Activated T-cell treated with anti-CD3 and anti-CD28 coated beads, Interleukin-2, amount 50 U/mL, for 1 hour (primary cell): ENCODE measurements at regions not wholly inside any gene's neighbourhood (a gene's known extent, or its start where the extent isn't known, plus 50 kb on each side); places are given as distances from the start of the nearest gene placed in this dataset.
A peak's percentile ranks its signal among the peaks of the same experiment; 100 is the strongest.
"Not testable (repeated sequence)": the region's sequence is repeated elsewhere in the genome, so short reads cannot be mapped to it uniquely, and the experiment has no call there.

Source experiments
- DNase-seq: peaks from one replicate; pipeline ENCODE4 v3.0.0-alpha.2; 2020

DNA sequence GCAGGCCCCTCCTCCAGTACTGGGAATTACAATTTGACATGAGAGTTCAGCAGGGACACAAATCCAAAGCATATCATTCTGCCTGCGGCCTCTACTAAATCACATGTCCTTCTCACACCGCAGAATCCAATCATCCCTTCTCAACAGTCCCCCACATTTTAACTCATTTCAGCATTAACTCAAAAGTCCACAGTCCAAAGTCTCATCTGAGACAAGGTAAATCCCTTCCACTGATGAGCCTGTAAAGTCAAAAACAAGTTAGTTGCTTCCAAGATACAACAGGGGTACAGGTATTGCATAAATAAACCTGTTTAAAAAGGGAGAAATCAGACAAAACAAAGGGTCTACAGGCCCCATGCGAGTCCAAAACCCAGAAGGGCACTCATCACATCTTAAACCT lies 64.0 kb downstream of the EBNA1BP2 start:
- no peak for DNase-seq

DNA sequence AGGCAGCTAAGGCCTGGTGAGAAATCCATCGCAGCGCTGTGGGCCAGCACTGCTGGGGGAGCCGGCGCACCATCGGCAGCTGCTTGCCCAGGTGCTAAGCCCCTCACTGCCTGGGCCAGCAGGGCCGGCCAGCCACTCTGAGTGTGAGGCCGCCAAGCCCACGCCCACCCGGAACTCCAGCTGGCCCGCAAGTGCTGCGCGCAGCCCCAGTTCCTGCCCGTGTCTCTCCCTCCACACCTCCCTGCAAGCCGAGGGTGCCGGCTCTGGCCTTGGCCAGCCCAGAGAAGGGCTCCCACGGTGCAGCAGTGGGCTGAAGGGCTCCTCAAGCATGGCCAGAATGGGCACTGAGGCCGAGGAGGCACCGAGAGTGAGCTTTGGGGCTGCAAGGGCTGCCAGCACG lies 64.4 kb downstream of the EBNA1BP2 start:
- DNase-seq, result no peak

DNA sequence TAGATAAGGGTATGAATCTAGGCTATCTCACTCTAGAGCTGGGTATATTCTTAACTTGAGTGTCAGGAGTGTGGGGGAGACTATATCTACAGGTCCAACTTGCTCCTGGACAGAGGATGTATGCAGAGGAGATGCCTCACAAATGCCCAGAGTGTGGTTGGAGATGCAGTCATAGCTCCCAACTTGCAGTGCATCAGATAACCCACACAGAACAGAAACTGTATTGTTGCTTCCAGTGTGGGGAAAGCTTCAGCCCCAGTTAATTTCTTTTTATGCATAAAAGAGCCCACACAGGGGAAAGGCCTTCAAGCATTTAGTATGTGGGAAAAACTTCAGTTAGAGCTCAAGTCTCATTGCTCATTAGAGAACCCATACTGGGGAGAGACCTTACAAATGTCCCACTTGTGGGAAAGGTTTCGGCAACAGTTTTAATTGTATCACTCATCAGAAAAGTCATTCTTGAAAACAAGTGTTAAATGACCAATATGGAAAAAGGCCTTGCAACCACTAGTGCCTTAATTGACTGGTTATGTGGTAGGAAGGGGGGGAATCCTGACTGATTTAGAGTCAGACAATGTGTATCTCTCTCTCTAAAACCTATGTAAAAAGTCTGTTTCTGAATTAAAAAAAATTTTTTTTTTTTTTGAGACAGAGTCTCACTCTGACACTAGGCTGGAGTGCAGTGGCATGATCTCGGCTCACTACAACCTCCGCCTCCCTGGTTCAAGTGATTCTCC lies 67.9 kb downstream of the EBNA1BP2 start:
- DNase-seq, result no peak

DNA sequence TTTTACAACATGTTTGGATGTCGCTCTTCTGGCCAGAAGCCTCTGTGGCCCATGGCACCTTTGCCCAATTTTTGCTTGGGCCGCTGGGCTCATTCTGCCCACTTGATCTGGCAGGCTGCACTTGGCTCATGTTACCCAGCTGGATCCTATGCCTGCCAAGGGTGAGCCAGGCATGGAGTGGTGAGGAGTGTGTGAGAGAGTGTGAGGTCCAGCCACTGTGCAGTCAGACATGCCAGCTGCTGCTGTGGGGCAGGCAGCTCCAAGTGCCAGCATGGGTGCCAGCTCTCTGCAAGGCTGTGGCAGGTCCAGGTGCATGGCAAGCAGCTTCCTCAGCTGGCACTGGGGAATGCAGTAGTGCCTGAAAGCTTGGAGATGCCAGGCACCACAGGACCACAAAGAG lies 71.0 kb downstream of the EBNA1BP2 start:
- DNase-seq, result no peak

DNA sequence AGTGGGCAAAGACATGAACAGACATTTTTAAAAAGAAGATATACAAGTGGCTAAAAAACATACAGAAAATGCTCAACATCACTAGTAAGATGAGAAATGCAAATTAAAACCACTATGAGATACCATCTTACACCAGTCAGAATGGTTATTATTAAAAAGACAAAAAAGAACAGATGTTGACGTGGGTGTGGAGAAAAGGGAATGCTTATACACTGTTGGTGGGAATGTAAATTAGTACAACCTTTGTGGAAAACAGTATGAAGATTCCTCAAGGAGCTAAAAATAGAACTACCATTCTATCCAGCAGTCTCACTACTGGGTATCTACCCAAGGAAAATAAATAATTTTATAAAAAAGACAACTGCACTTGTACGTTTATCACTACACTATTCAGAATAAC lies 73.9 kb downstream of the EBNA1BP2 start:
- DNase-seq, result no peak

DNA sequence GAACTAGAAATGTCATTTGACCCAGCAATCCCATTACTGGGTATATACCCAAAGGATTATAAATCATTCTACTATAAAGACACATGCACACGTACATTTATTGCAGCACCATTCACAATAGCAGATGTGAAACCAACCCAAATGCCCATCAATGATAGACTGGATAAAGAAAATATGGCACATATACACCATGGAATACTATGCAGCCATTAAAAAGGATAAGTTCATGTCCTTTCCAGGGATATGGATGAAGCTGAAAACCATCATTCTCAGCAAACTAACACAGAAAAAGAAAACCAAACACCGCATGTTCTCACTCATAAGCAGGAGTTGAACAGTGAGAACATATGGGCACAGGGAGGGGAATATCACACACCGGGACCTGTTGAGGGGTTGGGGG lies 75.6 kb downstream of the EBNA1BP2 start:
- DNase-seq, result not testable (repeated sequence)

DNA sequence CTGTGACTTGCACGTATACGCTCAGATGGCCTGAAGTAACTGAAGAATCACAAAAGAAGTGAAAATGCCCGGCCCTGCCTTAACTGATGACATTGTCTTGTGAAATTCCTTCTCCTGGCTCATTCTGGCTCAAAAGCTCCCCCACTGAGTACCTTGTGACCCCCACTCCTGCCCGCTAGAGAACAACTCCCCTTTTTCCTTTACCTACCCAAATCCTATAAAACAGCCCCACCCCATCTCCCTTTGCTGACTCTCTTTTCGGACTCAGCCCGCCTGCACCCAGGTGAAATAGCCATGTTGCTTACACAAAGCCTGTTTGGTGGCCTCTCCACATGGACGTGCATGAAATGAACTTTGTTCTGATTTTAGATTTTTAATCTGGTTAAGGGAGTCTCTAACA lies 81.3 kb downstream of the EBNA1BP2 start:
- not testable (repeated sequence) for DNase-seq

DNA sequence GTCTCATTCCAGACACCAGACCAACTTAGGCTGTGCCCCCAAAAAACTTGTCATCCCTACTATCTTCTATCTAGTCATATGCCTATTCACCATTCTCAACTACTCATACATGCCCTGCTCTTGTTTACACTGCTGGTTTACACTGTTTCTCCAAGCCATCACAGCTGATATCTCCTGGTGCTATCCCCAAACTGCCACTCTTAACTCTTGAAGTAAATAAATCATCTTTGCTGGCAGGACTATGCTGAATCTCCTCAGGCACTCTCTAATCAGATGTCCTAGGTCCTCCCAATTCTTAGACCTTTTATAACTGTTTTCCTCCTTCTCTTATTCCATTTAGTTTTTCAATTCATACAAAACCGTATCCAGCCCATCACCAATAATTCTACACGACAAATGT lies 81.9 kb downstream of the EBNA1BP2 start:
- DNase-seq, result not testable (repeated sequence)

DNA sequence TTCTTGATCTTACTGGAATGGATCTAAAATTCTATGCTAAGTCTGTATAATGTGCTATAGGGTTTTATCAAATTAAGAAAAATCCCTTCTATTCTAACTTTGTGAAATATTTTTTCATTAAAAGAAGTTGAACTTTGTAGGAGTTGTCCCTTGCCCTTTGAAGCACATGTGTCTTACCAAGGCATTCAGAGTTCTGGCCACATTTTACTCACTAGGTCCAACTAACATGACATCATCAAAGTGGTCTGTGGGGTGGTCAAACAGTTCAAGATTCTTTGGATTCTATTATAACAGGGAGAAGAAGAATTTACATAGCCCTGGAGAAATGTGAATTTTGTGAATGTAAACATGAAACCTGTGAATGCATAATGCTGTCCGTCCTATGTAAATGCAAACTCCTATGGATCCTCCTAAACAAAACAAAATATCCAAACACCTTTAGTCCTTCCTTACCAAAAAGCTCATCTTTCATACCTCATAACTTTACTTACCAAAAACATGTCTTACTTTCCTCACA lies 88.7 kb downstream of the EBNA1BP2 start:
- no peak for DNase-seq

DNA sequence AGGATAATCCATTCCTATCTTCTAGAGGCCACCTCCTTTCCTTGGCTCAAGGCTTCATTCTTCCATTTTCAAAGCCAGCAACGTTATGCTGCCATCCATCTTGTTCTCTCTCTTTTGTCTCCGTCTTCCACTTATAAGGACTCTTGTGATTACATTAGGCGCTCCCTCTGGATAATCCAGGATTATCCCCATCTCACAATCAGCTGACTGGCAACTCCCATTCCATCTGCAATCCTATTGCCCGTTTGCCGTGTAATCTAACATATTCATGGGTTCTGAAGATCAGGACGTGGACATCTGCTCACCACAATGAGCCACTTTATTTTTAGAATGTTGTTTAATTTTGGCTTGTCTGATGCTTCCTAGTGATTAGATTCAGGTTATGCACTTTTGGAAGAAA lies 89.3 kb downstream of the EBNA1BP2 start:
- no peak for DNase-seq

DNA sequence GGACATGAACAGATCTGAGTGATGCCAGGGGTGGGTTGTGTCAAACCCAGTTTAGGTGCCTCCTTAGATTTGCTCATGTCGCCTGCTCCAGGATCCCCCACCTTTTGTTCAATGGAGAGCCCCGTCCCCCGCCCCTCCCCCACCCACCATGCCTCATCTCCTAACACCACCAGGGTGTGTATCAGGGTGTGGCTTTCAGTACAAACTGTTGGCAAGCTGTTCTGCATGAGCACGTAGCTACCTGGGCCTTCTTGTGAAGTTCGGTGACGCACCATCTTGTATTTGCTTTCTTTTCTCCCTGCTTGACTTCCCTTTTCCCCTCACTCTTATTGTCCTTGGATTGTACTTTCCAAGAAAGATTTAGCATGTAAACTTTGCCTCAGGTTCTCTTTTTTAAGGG lies 94.8 kb downstream of the EBNA1BP2 start:
- no peak for DNase-seq

DNA sequence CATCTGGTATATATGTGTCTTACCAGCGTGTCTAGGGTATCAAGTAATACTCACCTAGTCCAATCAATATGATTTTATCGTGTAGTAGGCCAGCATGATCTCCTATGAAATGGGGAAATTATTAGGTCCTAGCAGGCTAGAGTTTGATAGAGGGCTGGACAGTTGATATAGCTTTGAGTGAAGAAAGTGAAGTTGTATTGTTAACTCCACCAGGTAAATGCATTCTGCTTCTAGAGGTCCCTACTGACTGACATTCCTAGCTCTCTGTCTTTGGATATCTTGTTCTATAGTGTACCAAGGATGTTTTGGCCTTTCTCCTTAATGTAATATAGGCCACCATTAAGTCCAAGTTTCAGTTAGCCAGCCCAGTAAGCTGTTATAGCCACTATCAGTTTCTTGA lies 97.4 kb downstream of the EBNA1BP2 start:
- no peak for DNase-seq

DNA sequence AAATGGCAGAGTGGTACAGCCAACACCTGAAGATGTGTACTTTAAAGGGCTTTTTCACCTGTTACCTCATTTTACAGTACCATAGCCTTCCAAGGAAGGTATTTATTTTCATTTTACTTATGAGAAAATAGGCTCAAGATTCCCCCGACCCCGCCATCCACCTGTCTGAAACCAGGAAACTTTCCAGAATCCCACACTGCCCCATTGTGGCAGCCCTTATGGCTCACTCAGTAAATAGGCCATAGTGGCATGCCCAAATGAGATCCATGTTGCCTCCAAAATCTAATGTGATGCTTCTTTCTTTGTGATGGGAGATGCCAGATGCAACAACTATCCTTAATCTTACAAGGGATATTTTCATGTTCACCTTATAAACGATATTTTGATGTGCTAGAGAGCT lies 97.8 kb downstream of the EBNA1BP2 start:
- DNase-seq, result no peak

DNA sequence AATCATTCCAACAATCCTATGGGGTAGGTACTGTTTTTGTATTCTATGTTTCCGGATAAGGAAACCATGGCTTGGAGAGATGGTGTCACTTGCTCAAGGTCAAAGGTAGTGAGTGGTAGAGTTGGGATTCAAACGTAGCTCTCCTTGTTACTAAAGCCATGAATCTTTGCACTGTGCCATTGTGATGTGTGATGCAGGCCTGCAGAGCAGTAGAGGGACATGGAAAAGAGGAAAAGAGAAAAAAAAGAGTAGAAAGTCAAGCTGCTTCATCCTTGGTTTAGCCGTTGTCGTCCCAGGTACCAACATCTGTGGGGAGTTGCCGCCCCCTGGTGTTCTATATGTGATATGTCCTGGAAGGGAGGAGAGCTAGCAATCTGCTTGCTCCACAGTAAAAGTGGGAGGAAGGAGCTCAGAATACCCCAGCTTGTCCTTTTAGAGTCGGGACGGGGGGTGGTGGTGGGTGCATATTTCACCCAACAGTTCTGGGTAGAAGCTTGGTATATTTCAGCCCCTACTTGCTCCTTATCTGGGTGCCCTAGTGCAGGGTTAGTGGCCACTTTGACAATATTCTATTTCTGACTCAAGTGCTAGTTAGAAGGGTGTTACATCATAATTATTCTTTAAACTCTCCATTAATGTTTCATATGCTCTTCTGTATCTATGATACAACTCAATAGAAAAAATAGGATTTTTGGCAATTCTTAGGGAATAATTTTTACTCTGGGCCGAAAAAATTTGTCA lies 98.4 kb downstream of the EBNA1BP2 start:
- DNase-seq, result peak; percentile 73

DNA sequence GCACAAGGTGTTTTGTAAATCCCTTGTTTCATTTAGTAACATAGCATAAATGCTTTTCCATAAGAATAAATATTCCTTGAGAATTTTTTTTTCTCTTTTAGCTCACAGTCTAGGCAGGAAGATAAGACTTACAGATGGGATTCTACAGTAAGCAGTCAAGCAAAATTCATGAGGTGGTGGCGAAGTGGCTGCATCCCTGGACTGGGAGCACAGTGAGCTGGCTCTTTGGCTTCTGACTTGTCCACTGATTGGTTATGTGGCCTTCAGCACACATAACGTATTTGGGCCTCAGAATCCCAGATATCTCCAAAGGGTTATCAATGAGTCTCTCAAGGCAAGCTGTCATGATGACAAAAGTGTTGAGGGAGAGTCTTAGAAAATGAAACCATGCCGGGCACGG lies 99.8 kb downstream of the EBNA1BP2 start:
- no peak for DNase-seq

DNA sequence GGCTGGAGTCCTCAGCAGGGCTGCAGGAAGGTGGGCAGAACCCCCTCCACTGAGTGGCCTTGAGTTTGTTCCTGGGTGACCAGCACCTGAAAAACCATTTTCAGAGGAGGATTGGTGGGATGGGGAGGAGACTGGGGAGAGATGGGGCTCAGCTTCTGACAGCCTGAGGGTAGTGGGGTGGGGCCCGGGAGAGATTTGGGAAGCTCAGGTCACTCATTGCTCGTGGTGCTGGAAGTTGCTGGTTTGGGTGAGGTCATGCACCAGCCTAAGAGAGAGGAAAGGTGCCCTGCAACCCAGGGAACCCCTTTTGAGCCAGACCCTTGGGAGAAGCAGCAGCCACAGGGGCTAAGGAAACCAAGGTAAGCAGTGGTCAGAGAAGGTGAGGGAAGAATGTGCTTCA lies 100.8 kb downstream of the EBNA1BP2 start:
- DNase-seq, result no peak

DNA sequence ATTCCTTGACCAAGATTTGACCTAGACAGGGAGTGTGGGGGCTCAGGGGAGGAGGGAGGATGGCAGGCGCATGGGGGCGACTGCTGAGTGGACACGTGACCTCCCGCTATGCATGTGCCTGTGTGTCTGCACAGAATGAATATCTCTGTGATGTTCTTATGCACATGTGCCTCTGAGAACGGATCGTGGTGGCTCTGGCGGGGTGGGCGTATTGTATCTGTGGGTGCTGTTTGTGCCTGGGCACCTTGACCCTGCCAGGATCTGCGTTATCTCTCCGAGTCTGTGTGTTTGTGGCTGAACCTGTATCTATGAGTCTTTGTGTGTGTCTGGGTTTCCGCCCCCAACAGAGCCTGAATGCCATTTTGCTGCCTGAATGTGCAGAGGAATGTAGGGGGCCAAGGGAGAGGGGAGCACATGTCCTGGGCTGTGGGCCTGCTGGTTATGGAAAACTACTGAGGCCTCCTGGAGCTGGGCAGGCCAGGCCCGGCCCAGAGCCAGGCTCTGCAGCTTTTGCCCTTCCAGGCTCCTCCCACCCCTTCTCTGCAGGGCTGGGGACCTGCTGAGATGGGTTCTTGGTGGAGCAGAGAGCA lies 102.5 kb downstream of the EBNA1BP2 start:
- DNase-seq, result no peak

DNA sequence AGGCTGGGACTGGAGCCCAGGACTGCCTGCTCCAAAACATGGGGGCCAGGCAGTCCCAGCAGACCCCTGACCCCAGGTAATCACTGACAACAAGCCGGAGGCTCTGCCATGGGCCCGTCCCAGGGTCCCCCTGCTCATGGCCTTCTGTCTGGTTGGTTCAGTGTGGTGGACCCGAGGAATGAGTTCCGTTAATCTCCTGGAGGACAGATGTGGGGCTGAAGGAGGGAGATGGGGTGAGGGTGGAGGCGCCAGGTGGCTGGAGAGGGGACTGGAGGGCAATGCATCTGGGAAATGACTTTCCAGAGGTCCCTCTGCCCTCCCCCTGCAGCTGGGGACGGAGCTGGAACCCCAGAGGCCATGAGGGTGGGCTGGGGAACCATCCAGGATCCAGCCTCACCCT lies 103.2 kb downstream of the EBNA1BP2 start:
- DNase-seq, result no peak

DNA sequence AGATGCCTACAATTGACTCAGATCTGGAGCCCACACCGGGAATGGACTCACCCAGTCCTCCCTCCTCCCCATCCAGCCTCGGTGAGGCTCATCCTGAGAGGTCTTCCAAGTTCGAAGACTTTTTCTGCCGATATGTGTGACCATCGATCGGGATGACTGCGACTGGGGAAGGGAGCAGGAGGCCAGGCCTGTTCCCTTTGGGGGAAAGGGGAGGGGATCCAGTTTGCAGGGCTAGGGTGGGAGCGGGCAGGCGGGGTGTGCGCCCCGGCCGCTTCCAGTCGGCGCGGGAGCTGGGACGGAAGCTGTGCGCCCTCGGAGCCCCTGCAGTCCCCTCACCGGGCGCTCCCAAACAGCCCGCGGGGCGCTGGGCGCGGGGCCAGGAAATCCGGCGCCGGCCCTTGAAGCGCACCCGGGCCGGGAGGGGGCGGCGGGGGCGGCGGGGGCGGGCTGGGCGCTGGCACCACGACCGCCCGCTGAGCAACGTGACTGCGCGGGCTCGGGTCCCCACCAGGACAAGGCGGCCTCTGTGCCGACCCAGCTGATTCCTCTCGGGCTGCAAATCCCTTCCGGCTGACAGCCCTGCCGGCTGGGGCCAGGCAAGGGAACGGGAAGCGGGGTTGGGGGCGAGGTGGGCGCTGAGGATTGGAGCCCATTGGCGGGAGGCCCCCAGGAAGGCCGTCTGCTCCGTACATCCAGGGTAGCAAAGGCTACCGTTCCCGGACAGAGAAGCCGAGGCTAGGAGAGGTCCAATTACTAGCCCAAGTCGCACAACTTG lies 103.9 kb downstream of the EBNA1BP2 start:
- peak; percentile 34 for DNase-seq

DNA sequence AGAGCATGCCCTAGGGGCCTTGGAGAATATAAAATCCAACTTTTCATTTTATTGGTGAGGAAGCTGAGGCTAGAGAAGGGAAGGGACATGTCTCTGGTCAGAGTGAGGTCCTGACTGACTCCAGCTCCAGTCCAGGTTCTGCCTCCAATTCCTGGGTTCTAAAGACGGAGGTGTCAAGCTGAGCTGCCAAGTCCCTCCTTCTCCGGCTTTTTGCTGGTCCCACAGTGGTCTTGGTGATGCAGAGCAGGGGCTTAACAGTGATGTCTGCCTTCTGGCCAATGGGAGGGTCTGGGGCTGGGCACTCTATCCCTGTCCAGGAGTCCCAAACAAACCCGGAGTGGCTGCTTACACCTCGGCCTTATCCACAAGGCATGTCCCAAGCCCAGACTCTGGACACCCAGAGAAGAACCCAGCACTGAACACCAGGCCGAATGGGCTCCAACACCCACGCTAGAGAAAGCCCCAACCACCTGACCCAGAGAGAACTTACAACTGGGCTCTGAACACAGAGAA lies 104.8 kb downstream of the EBNA1BP2 start:
- no peak for DNase-seq

DNA sequence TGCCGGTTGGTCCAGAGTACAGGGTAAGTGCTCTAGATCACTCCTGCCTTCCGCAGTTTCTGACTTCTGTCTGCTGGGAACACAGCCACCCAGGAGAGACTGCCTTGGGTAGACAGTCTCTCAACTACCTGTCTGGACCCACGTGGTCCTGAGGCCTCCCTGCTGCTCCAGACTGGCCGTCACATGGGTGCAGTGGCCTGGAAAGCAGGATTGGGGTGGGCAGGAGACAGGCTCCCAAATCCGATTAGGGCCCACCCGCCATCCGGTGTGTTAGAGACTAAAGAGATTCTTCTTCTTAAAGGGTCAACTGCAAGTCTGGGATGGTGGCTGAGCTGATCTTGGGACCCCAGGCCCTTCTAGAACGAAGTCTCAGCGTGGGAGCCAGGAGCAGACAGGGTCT lies 105.5 kb downstream of the EBNA1BP2 start:
- DNase-seq, result no peak

DNA sequence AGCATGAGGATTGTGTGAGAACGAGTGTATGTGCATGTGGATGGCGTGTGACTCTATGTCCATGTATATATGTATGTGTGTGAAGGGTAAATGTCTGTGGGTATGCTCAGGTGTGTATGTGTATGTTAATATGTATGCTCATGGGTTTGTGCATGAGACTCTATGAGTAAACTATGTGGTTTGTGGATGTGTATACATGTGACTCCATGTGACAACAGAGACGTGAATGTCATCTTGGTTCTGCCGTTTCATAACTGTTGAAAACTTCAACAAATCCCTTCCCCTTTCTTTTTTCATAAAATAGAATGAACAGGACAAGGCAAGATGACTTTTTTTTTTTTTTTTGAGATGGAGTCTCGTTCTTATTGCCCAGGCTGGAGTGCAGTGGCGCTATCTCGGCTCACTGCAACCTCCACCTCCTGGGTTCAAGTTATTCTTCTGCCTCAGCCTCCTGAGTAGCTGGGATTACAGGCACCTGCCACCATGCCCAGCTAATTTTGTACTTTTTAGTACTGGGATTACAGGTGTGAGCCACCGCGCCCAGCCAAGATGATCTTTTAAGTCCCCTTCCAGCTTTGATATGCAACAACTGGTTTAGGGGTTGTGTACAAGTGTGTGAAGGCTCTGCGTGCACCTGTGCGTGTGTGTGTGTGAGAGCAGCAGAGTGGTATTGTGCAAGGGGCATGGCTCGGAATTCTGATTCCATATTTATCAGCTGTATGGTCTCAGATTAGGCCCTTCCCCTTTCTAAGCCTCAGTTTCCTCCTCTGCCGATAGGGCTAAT lies 106.3 kb downstream of the EBNA1BP2 start:
- DNase-seq, result no peak
